ENCODE measurements at regions not wholly inside any gene's neighbourhood (a gene's known extent, or its start where the extent isn't known, plus 50 kb on each side); places are given as distances from the start of the nearest gene placed in this dataset.

- TF ChIP-seq CTCF (IDR thresholded peaks at IDR 0.05; ENCODE audit: low read depth, low read length) = no peak
- in situ Hi-C loops (cut with HindIII; ENCODE audit: low sequenced_read_pairs) = no loop called here
- H3K4me3 ChIP-seq (ENCODE audit: low read depth, low read length) = no peak overlapping the region
- no peak for DNase-seq (ENCODE audit: low read depth, low spot score)
These were observed 77.4 kb upstream of the KLHL25 start for GRCh38 chr15:85872125-85872524.

DNA sequence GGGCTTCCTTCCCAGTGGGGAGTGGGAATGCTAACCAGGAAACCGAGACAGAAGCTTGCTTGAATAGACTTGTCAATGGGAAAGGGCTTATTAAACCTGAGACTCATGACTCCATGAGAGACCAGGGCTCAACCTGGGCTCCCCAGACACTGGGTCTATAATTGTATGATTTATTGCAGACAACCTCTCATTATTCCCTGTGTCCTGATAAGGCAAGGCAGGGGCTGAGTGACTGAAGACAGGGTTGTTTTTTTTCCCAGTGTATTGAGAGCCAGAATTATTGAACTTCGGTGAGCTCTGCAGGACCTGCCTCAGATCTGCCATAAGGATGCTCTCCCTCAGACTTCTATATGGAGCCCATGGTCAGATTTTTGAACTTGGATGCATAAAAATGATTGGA, 79.5 kb upstream of the KLHL25 start:
- DNase-seq (ENCODE audit: low read depth, low spot score) = no peak
- in situ Hi-C loops (cut with HindIII; ENCODE audit: low sequenced_read_pairs) = no loop called here
- no peak for TF ChIP-seq CTCF (IDR thresholded peaks at IDR 0.05; ENCODE audit: low read depth, low read length)
- no peak overlapping the region for H3K4me3 ChIP-seq (ENCODE audit: low read depth, low read length)

DNA sequence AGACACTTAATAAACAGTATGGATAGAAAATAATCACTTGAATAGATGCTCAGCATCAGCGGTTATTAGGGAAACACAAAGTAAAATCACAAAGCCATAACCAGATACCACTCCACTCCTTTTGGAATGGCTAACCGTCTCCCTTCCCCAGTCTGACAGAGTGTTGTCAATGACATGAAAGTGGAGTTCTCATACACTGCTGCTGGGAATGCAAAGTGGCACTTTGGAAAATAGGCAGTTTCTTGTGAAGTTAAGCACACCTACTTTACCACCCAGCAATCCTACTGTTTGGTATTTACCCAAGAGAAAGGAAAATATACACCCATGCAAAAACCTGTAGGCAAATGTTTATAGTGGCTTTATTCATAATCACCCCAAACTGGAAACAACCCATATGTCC, 81.0 kb upstream of the KLHL25 start:
- TF ChIP-seq CTCF (IDR thresholded peaks at IDR 0.05; ENCODE audit: low read depth, low read length) = no peak
- no peak overlapping the region for H3K4me3 ChIP-seq (ENCODE audit: low read depth, low read length)
- no peak for DNase-seq (ENCODE audit: low read depth, low spot score)
- in situ Hi-C loops (cut with HindIII; ENCODE audit: low sequenced_read_pairs) = no loop called here

GRCh38 chr15:85878828-85879225, 84.1 kb upstream of the KLHL25 start:
- in situ Hi-C loops (cut with HindIII; ENCODE audit: low sequenced_read_pairs) = no loop called here
- H3K4me3 ChIP-seq (ENCODE audit: low read depth, low read length) = no peak overlapping the region
- DNase-seq (ENCODE audit: low read depth, low spot score) = no peak
- no peak for TF ChIP-seq CTCF (IDR thresholded peaks at IDR 0.05; ENCODE audit: low read depth, low read length)

DNA sequence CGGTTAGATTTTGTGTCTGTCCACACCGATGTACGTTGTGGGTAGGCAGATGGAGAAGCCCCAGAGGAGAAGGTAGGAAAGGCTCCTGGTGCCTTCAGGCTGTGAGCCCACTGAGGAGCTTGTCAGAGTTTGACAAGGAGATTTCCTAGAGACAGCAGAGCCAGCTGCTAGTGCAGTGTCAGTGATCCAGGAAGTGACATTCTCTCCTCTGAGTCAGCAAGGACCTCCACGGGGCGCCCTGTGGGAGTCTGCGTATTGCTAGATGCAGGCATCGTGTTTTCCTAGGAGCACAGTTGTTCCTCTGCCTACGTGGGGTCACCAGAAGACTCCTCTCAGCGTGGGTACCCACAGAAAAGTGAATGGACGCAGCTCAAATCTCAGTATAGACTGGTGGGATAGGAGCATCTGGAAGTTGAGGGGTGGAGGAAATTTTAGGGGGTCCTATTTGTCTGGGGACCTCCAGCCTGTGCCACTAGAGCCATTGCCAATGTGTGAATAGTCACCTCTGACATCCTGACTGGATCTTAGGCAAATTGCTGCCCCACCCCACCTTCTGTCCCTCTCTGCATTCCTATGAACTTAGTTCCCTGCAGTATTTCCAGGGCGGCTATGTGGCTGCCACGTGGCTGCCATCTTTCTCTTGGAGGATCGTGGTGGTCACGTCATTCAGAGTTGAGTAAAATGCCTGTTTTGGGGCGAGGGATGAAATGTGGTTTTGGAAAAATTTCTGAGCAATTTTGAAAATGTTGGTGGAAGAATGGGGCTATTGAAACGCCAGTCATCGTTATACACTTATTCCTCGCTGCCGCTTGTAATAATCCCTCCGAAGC, 84.8 kb upstream of the KLHL25 start:
- in situ Hi-C loops (cut with HindIII; ENCODE audit: low sequenced_read_pairs) = no loop called here
- DNase-seq (ENCODE audit: low read depth, low spot score) = no peak
- H3K4me3 ChIP-seq (ENCODE audit: low read depth, low read length) = no peak overlapping the region
- TF ChIP-seq CTCF (IDR thresholded peaks at IDR 0.05; ENCODE audit: low read depth, low read length) = no peak

DNA sequence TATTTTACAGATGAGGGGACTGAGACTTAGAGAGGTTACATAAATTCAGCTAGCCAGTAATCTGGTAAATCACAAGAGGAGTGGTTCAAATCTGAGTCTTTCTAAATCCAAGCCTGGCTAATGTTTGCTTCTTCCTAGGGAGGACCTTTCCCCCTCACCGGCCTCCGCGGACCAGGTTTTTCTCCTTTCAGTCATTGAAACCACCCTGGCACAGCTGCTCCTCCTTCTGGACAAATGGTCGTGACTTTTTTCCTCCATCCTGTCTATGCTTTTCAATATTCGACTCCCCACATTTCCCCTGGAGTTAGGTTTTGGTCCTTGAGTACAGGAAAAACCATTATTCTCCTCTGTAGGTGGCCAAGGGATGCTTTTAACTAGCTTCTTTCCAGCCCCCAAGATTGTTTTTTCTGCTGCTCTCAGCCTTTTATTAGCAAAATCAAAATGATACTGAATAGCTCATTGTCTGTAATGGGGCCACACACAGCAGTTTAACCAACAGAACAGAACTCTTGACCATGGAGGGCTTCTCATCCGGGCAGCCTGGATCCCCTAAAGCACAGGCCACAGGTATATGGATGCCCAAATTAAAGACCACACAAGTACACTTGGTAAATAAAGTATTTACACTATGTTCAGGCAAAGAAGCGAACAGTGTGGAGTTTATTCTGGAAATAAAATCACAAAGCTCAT, 85.9 kb upstream of the KLHL25 start:
- TF ChIP-seq CTCF (IDR thresholded peaks at IDR 0.05; ENCODE audit: low read depth, low read length) = no peak
- in situ Hi-C loops (cut with HindIII; ENCODE audit: low sequenced_read_pairs) = no loop called here
- no peak overlapping the region for H3K4me3 ChIP-seq (ENCODE audit: low read depth, low read length)
- DNase-seq (ENCODE audit: low read depth, low spot score) = no peak
